GM12873 (cell line): ENCODE measurements at regions not wholly inside any gene's neighbourhood (a gene's known extent, or its start where the extent isn't known, plus 50 kb on each side); places are given as distances from the start of the nearest gene placed in this dataset.

Experiments used
- CTCF ChIP-seq: IDR thresholded peaks from 2 replicates; pipeline ENCODE4 v1.5.1; 2012; ENCODE audit warnings: low read depth, mild to moderate bottlenecking, moderate library complexity, low read length, control low read depth; ENCODE audit not compliant: insufficient read depth; ENCODE audit errors: missing control alignments

DNA sequence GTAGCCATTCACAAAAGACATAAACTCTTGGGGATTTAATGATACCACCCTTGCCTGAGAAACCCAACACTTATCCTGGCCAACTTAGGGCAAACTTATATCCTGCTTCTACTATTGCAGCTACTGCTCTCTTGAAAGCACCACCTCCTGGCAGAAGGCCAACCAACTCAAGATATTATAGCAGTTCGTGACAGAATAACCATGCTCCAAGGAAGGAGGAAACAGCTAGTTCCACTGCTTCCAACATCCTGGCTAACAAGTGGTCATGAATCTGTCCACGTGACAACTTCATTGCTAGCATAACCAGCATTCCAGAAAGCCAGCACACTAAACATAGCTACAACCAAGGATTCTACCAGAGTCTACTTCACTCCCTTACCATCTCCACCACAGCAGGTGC is 1037.5 kb downstream of the TBL1XR1 start:
- no peak for TF ChIP-seq CTCF

DNA sequence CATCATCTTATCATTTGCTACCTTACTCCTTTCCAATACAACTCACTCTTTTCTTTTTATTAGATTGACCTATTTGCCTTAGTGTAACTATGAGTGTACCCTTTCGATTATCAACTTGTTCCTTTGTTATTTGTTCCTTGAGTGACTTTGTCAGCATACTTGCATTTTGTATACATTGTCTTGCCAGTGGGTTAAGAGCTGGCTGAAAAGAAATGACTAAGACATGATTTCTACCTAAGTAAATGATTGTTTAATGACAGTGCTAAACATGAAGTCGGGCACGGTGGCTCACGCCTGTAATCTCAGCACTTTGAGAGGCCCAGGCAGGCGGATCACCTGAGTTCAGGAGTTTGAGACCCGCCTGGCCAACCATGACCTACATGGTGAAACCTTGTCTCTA is 1042.3 kb downstream of the TBL1XR1 start:
- no peak for TF ChIP-seq CTCF

GRCh38 chr3:176149567-176149966 is 1047.7 kb downstream of the TBL1XR1 start:
- TF ChIP-seq CTCF: no peak

DNA sequence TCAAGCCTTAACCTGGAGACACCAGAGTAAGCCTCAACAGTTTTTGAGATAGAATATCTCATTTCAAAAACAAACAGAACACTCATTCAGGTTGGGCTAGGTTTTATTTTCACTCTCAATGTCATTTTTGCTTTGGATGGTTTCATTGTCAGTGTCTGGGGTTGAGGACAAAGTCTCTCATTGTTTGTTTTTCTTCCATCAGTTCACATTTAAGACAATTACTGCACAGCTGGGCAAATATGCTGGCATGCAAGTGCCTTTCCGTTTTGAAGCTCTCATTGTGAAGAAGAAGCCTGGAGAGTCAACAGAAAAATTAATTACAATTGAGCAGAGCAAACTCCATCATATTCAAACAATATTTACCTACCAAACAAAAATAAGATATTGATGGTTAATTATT is 1050.0 kb downstream of the TBL1XR1 start:
- TF ChIP-seq CTCF: no peak

GRCh38 chr3:176141837-176142236 is 1055.4 kb downstream of the TBL1XR1 start:
- TF ChIP-seq CTCF: no peak

DNA sequence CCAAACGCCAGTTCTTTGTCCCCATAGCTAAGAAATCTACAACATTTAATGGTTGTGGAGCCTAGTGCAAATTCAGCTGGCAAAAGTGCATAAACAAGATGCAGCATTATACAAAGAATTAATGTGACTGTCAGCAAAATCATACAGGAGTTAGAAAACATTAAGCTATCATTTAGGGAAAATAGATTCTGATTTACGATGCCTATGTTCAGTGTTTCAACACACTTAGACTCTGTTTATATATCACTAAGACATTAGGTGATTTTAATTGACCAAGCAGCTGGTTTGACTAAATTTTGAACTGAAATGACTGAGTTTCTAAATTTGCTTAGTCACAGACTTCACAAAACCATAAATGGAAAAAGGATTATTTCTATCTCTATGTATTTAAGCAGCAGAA is 1076.8 kb downstream of the TBL1XR1 start:
- TF ChIP-seq CTCF: no peak

DNA sequence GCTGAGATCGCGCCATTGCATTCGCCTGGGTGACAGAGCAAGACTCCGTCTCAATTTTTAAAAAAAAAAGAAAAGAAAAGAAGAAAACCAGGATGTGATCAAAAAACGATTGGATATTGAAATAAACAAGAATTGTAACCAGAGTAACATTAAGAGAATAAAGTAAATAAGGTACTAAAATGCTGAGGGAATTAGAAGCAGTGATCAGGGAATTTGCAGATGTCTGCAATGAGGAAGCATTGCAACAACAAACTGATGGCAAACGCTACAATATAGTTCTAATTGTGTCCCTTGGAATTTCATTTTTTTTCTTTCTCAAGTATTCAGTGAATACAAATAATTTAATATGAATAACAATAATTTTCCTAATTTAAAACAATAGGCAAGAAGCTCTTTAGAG is 1077.5 kb downstream of the TBL1XR1 start:
- no peak for TF ChIP-seq CTCF

- no peak for TF ChIP-seq CTCF
Measured at GRCh38 chr3:176106380-176106779, 1090.9 kb downstream of the TBL1XR1 start.
